ENCODE measurements at regions not wholly inside any gene's neighbourhood (a gene's known extent, or its start where the extent isn't known, plus 50 kb on each side); places are given as distances from the start of the nearest gene placed in this dataset.

DNA sequence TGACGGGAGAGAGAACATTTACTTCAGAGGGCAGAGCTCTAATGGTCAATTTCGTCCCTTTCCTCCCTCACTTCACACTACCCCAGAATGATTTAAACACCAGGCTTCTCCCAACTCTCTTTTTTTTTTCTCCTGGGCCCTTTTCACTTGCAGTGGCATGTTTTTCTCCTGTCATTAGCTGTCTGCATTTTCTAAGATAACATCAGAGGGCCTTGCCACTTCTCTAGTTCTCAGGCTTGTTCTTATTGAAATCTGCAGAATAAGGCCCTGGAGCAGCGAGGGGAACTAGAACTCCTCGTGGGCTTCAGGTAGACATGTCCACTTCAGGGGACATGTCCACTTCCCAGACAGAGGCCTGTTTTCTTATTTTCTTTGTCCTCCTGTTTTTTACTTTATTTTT lies 514.4 kb upstream of the TBL1XR1 start:
- Histone ChIP-seq H3K14ac (ENCODE audit: insufficient read length) (no peak overlapping the region), H2BK12ac (ENCODE audit: low read depth, low read length) (no peak overlapping the region), H3K9me3 (ENCODE audit: insufficient read depth in 2 of 2, low read depth in 1 of 2, low read length in 1 of 2) (no peaks in the 10 kb centered on the region), H4K20me1 (replicated peaks in 1 of 2; ENCODE audit: control insufficient read depth in 1 of 2, insufficient read depth in 2 of 2, low read length in 2 of 2) (no peaks in the 10 kb centered on the region), H2BK15ac (ENCODE audit: low read length) (no peak overlapping the region), H3K79me1 (ENCODE audit: low read depth, low read length) (no peaks in the 10 kb centered on the region), H3K23me2 (ENCODE audit: low read depth, low read length) (no peaks in the 10 kb centered on the region), H2BK120ac (replicated peaks; ENCODE audit: low read depth, low read length) (no peak overlapping the region), H4K8ac (ENCODE audit: extremely low read depth, insufficient read depth, low read length) (no peak overlapping the region), H3K9ac (replicated peaks in 1 of 4; ENCODE audit: extremely low read depth in 1 of 4, low read depth in 3 of 4, low read length in 3 of 4) (no peak overlapping the region), H3K79me2 (ENCODE audit: control insufficient read depth in 1 of 2, insufficient read depth in 2 of 2, low read length in 2 of 2) (no peaks in the 10 kb centered on the region), H3K4me2 (ENCODE audit: insufficient read depth in 1 of 2, low read depth in 2 of 2, low read length in 2 of 2) (no peak overlapping the region), H2BK20ac (ENCODE audit: low read length) (no peak overlapping the region), H3K27ac (ENCODE audit: low read depth, low read length) (no peak overlapping the region), H2AFZ (ENCODE audit: low read length) (no peak overlapping the region), H3K4me3 (ENCODE audit: extremely low read depth in 1 of 4, insufficient read depth in 2 of 4, low read depth in 3 of 4, low read length in 4 of 4) (no peak overlapping the region), H3K36me3 (ENCODE audit: control insufficient read depth in 2 of 4, insufficient read depth in 4 of 4, low read length in 3 of 4) (no peaks in the 10 kb centered on the region), H4K5ac (ENCODE audit: insufficient read length, low read depth, low read length) (no peak overlapping the region), H3K27me3 (replicated peaks in 1 of 4; ENCODE audit: control insufficient read depth in 3 of 4, extremely low read depth in 1 of 4, insufficient read depth in 3 of 4, low read length in 3 of 4) (no peaks in the 10 kb centered on the region), H3K23ac (ENCODE audit: insufficient read length) (no peak overlapping the region), H3K4me1 (replicated peaks in 1 of 4; ENCODE audit: control insufficient read depth in 3 of 4, insufficient read depth in 4 of 4, low read length in 3 of 4) (peaks cover 0 to 2% (median 0%) of the 10 kb centered on the region in 4 experiments; a peak in 2 of 7 replicates), H2AK5ac (ENCODE audit: low read depth, low read length) (no peak overlapping the region), H2BK5ac (ENCODE audit: low read depth, low read length) (no peak overlapping the region), H3K4ac (replicated peaks; ENCODE audit: insufficient read length, low read depth, low read length) (no peak overlapping the region), H4K91ac (replicated peaks; ENCODE audit: insufficient read length, low read length) (no peak overlapping the region), H3K56ac (replicated peaks; ENCODE audit: insufficient read length, low read depth, low read length) (no peak overlapping the region), H3K18ac (ENCODE audit: extremely low read depth, low read length) (no peak overlapping the region)
- POLR2A ChIA-PET (ENCODE audit: partially characterized antibody) = no interaction called here
- TF ChIP-seq SAP30 (IDR thresholded peaks at IDR 0.05; ENCODE audit: insufficient read depth, insufficient replicate concordance, low read length) (no peak), POLR2AphosphoS5 (IDR thresholded peaks at IDR 0.05; ENCODE audit: low read depth, low read length) (no peak), FOSL1 (IDR thresholded peaks at IDR 0.05; ENCODE audit: insufficient read depth, low read depth, low read length) (no peak), SRF (IDR thresholded peaks at IDR 0.05; ENCODE audit: low read depth, low read length) (no peak), TBP (IDR thresholded peaks at IDR 0.05; ENCODE audit: low read depth, low read length) (no peak), RNF2 (IDR thresholded peaks at IDR 0.05; ENCODE audit: borderline replicate concordance, low read depth, low read length, missing control alignments, poor library complexity, severe bottlenecking) (no peak), TCF12 (IDR thresholded peaks at IDR 0.05; ENCODE audit: low read depth, low read length) (no peak), SIRT6 (IDR thresholded peaks at IDR 0.05; ENCODE audit: low read length) (no peak), RAD21 (IDR thresholded peaks at IDR 0.05 in 1 of 2, conservative IDR thresholded peaks at IDR 0.05 in 1 of 2; ENCODE audit: low read depth in 2 of 2, low read length in 2 of 2) (no peak), SP2 (IDR thresholded peaks at IDR 0.05; ENCODE audit: low read length) (no peak), CREB1 (IDR thresholded peaks at IDR 0.05) (no peak), PHF8 (conservative IDR thresholded peaks at IDR 0.05; ENCODE audit: low read depth, low read length) (no peak), BCL11A (IDR thresholded peaks at IDR 0.05; ENCODE audit: low read depth in 2 of 2, low read length in 2 of 2) (no peak)
- TF ChIP-seq, protein P1, sequence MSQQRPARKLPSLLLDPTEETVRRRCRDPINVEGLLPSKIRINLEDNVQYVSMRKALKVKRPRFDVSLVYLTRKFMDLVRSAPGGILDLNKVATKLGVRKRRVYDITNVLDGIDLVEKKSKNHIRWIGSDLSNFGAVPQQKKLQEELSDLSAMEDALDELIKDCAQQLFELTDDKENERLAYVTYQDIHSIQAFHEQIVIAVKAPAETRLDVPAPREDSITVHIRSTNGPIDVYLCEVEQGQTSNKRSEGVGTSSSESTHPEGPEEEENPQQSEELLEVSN (IDR thresholded peaks at IDR 0.05) = no peak
- FAIRE-seq (no peak), DNase-seq (ENCODE audit: low read depth in 1 of 2, low spot score in 2 of 2) (no peak)
- CTCF ChIA-PET (ENCODE audit: partially characterized antibody) = no interaction called here
- WGBS, 2 experiments (ENCODE audit: extremely low coverage in 1 of 2, insufficient coverage in 1 of 2, insufficient read length in 1 of 2, insufficient replicate concordance in 2 of 2, low coverage in 1 of 2, low lambda C conversion rate in 2 of 2, missing lambda C conversion rate in 1 of 2) = 88 to 100% methylated on average over 1 to 4 of the region's 4 CpGs
